ENCODE measurements at regions not wholly inside any gene's neighbourhood (a gene's known extent, or its start where the extent isn't known, plus 50 kb on each side); places are given as distances from the start of the nearest gene placed in this dataset.

- peak in 16 of 56 donors; percentile 2 to 53 (median 12) for DNase-seq
These were observed 101.7 kb upstream of the PMEPA1 start for GRCh38 chr20:57811374-57812020.

- DNase-seq = no peak
These were observed 100.9 kb upstream of the PMEPA1 start for GRCh38 chr20:57810511-57811373.

GRCh38 chr20:57809661-57810172, 99.9 kb upstream of the PMEPA1 start:
- peak in 5 of 56 donors; percentile 10 to 33 (median 14) for DNase-seq

- no peak for DNase-seq
These were observed 99.3 kb upstream of the PMEPA1 start for GRCh38 chr20:57809149-57809548.

GRCh38 chr20:57808264-57809070, 98.7 kb upstream of the PMEPA1 start:
- no peak for DNase-seq

GRCh38 chr20:57807401-57808263, 97.8 kb upstream of the PMEPA1 start:
- no peak for DNase-seq

GRCh38 chr20:57806975-57807374, 97.2 kb upstream of the PMEPA1 start:
- no peak for DNase-seq

- DNase-seq = no peak
These were observed 96.7 kb upstream of the PMEPA1 start for GRCh38 chr20:57806476-57806875.

- DNase-seq = no peak
These were observed 95.9 kb upstream of the PMEPA1 start for GRCh38 chr20:57805747-57806146.

- no peak for DNase-seq
These were observed 94.8 kb upstream of the PMEPA1 start for GRCh38 chr20:57804470-57805250.

- no peak for DNase-seq
These were observed 93.7 kb upstream of the PMEPA1 start for GRCh38 chr20:57803508-57804005.

- no peak for DNase-seq
These were observed 93.1 kb upstream of the PMEPA1 start for GRCh38 chr20:57802765-57803507.

GRCh38 chr20:57801581-57801980, 91.8 kb upstream of the PMEPA1 start:
- no peak for DNase-seq

- no peak for DNase-seq
These were observed 91.1 kb upstream of the PMEPA1 start for GRCh38 chr20:57800791-57801430.

GRCh38 chr20:57797401-57797800, 87.6 kb upstream of the PMEPA1 start:
- no peak for DNase-seq

GRCh38 chr20:57795977-57796560, 86.3 kb upstream of the PMEPA1 start:
- no peak for DNase-seq

- DNase-seq = no peak
These were observed 85.5 kb upstream of the PMEPA1 start for GRCh38 chr20:57795342-57795697.
